ENCODE measurements at regions not wholly inside any gene's neighbourhood (a gene's known extent, or its start where the extent isn't known, plus 50 kb on each side); places are given as distances from the start of the nearest gene placed in this dataset.

- 86 to 95% (median 90%) methylated on average over 2 of the region's 2 CpGs for WGBS, 4 donors
- H3K36me3 ChIP-seq (replicated peaks in 1 of 2), result no peaks in the 10 kb centered on the region
- no peaks in the 10 kb centered on the region for H3K9me3 ChIP-seq (replicated peaks in 1 of 3)
- no peaks in the 10 kb centered on the region for H3K4me1 ChIP-seq (replicated peaks in 1 of 2)
- no peaks in the 10 kb centered on the region for H3K27me3 ChIP-seq
- H3K4me3 ChIP-seq, result no peak overlapping the region
- H3K27ac ChIP-seq, result no peak overlapping the region
- intact Hi-C loops (cut with DNase I), result no loop called here
- TF ChIP-seq, protein P1, sequence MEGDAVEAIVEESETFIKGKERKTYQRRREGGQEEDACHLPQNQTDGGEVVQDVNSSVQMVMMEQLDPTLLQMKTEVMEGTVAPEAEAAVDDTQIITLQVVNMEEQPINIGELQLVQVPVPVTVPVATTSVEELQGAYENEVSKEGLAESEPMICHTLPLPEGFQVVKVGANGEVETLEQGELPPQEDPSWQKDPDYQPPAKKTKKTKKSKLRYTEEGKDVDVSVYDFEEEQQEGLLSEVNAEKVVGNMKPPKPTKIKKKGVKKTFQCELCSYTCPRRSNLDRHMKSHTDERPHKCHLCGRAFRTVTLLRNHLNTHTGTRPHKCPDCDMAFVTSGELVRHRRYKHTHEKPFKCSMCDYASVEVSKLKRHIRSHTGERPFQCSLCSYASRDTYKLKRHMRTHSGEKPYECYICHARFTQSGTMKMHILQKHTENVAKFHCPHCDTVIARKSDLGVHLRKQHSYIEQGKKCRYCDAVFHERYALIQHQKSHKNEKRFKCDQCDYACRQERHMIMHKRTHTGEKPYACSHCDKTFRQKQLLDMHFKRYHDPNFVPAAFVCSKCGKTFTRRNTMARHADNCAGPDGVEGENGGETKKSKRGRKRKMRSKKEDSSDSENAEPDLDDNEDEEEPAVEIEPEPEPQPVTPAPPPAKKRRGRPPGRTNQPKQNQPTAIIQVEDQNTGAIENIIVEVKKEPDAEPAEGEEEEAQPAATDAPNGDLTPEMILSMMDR (IDR thresholded peaks at IDR 0.05), result no peak
- no peak for TF ChIP-seq POLR2A (IDR thresholded peaks at IDR 0.05)
- no peak for DNase-seq
These were observed 236.5 kb upstream of the ZMIZ1 start for GRCh38 chr10:78832281-78832680.

GRCh38 chr10:78838141-78838657, 230.6 kb upstream of the ZMIZ1 start:
- H3K4me3 ChIP-seq, result no peak overlapping the region
- H3K9me3 ChIP-seq (replicated peaks in 1 of 3), result no peaks in the 10 kb centered on the region
- no peak overlapping the region for H3K27ac ChIP-seq
- no peaks in the 10 kb centered on the region for H3K27me3 ChIP-seq
- H3K4me1 ChIP-seq (replicated peaks in 1 of 2), result no peaks in the 10 kb centered on the region
- H3K36me3 ChIP-seq (replicated peaks in 1 of 2), result no peaks in the 10 kb centered on the region
- intact Hi-C loops (cut with DNase I), result no loop called here
- DNase-seq, result no peak
- 42 to 79% (median 70%) methylated on average over 3 to 5 of the region's 5 CpGs for WGBS, 4 donors
- TF ChIP-seq, protein P1 (IDR thresholded peaks at IDR 0.05), result no peak
- TF ChIP-seq POLR2A (IDR thresholded peaks at IDR 0.05), result no peak

DNA sequence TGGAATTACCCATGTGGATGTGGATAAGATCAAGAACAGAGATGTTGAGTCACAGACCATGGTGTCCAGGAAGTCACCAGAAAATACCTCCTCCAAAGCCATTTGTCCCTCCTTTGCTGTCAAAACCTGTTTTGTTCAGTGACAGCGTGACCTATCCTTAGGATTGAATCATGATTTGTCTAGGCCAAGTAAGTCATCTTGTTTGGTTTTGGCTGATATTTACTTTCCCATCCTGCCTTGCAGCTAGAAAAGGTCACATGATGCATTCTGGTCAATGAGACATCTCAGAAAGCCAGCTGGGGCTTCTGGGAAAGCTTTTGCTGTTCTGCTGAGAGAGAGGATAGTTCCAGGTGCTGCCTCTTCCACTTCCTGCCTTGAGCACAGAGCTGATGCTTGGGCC, 225.3 kb upstream of the ZMIZ1 start:
- H3K4me3 ChIP-seq, result no peak overlapping the region

DNA sequence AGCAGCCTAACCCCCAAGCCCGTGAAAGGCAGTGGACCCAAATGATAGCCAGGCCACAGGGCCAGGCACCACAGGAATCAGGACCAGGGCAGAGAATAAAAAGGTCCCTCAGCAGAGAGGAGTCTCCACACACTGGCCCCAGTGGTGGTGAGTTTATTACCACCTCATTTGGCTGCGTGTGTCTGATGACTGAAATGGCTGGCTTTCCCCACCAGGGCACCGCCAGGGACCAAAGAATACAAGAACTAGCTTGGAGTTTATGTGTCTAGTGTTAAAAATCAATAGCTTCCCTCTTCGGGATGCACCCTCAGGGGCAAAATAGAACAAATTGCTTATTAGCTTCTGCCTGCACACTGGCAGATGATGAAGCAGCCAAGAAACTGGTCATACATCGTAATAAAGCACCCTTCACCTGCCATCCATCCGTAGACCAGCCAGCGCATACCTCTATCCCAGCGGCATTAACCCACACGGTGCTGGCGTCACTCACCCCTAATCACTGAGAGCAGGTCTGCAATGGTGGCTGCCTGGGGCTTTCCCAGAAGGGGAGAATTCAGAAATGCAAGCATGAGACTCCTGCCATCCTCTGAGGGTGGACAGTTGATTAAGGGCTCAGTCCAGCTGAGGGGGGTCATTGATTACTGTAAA, 223.7 kb upstream of the ZMIZ1 start:
- TF ChIP-seq, protein P1 (IDR thresholded peaks at IDR 0.05), result peak in 2 of 6 experiments; percentile 6 to 13
- TF ChIP-seq POLR2A (IDR thresholded peaks at IDR 0.05), result no peak
- intact Hi-C loops (cut with DNase I), result no loop called here
- Histone ChIP-seq H3K9me3 (replicated peaks in 1 of 3) (no peaks in the 10 kb centered on the region), H3K4me1 (replicated peaks in 1 of 2) (no peaks in the 10 kb centered on the region), H3K27ac (no peak overlapping the region), H3K4me3 (no peak overlapping the region), H3K36me3 (replicated peaks in 1 of 2) (no peaks in the 10 kb centered on the region), H3K27me3 (no peaks in the 10 kb centered on the region)
- DNase-seq, result no peak
- WGBS, 4 donors, result 65 to 82% (median 76%) methylated on average over 10 of the region's 10 CpGs

More for the DNA sequence above, 225.3 kb upstream of the ZMIZ1 start:
- Histone ChIP-seq H3K36me3 (replicated peaks in 1 of 2) (no peaks in the 10 kb centered on the region), H3K9me3 (replicated peaks in 1 of 3) (no peaks in the 10 kb centered on the region), H3K27ac (no peak overlapping the region), H3K27me3 (no peaks in the 10 kb centered on the region), H3K4me1 (replicated peaks in 1 of 2) (no peaks in the 10 kb centered on the region)
- intact Hi-C loops (cut with DNase I), result no loop called here
- no peak for TF ChIP-seq POLR2A (IDR thresholded peaks at IDR 0.05)
- TF ChIP-seq, protein P1 (IDR thresholded peaks at IDR 0.05), result no peak
- WGBS, 4 donors, result 77 to 94% (median 89%) methylated on average over 1 of the region's 1 CpG
- no peak for DNase-seq
